GM06990 (cell line): ENCODE measurements at regions not wholly inside any gene's neighbourhood (a gene's known extent, or its start where the extent isn't known, plus 50 kb on each side); places are given as distances from the start of the nearest gene placed in this dataset.

ENCODE experiments used
- DNase-seq: peaks from one replicate; pipeline ENCODE4 v3.0.0-alpha.2; 2011; ENCODE audit not compliant: insufficient read length; ENCODE audit errors: extremely low read depth
- H3K27me3 ChIP-seq: replicated peaks from 2 replicates; pipeline ENCODE4 v1.6.0; 2011; ENCODE audit warnings: low read length; ENCODE audit not compliant: control insufficient read depth, insufficient read depth
- H3K36me3 ChIP-seq: 2 replicates; pipeline ENCODE4 v1.5.1; 2011; ENCODE audit warnings: low read length; ENCODE audit not compliant: control insufficient read depth, insufficient read depth
- H3K4me3 ChIP-seq: replicated peaks from 2 replicates; pipeline ENCODE4 v1.5.1; 2011; ENCODE audit warnings: low read depth, mild to moderate bottlenecking, control low read depth, low read length
- CTCF ChIP-seq: IDR thresholded peaks from 2 replicates; pipeline ENCODE4 v1.5.1; 2011; ENCODE audit warnings: low read length, control low read depth, mild to moderate bottlenecking, inconsistent platforms; ENCODE audit not compliant: insufficient read depth, poor library complexity, severe bottlenecking

GRCh38 chr15:62928242-62928999 is 114.1 kb upstream of the TPM1 start:
- TF ChIP-seq CTCF, result no peak
- Histone ChIP-seq H3K27me3 (no peaks in the 10 kb centered on the region), H3K36me3 (no peaks in the 10 kb centered on the region), H3K4me3 (no peak overlapping the region)
- DNase-seq, result no peak

- DNase-seq, result no peak
- Histone ChIP-seq H3K27me3 (no peaks in the 10 kb centered on the region), H3K4me3 (no peak overlapping the region), H3K36me3 (no peaks in the 10 kb centered on the region)
- no peak for TF ChIP-seq CTCF
Observed at GRCh38 chr15:62929000-62929357, 113.6 kb upstream of the TPM1 start.

- TF ChIP-seq CTCF, result no peak
- Histone ChIP-seq H3K27me3 (no peaks in the 10 kb centered on the region), H3K36me3 (no peaks in the 10 kb centered on the region), H3K4me3 (no peak overlapping the region)
- DNase-seq, result no peak
Observed at GRCh38 chr15:62931650-62932049, 110.9 kb upstream of the TPM1 start.

- no peak for DNase-seq
- Histone ChIP-seq H3K36me3 (no peaks in the 10 kb centered on the region), H3K4me3 (no peak overlapping the region), H3K27me3 (no peaks in the 10 kb centered on the region)
- no peak for TF ChIP-seq CTCF
Observed at GRCh38 chr15:62932436-62932835, 110.1 kb upstream of the TPM1 start.

GRCh38 chr15:62933386-62933785 is 109.2 kb upstream of the TPM1 start:
- no peak for TF ChIP-seq CTCF
- no peaks in the 10 kb centered on the region for H3K27me3 ChIP-seq
- H3K4me3 ChIP-seq, result no peak overlapping the region
- DNase-seq, result no peak
- H3K36me3 ChIP-seq, result no peaks in the 10 kb centered on the region
